ENCODE measurements at regions not wholly inside any gene's neighbourhood (a gene's known extent, or its start where the extent isn't known, plus 50 kb on each side); places are given as distances from the start of the nearest gene placed in this dataset.
"Not testable (repeated sequence)": the region's sequence is repeated elsewhere in the genome, so short reads cannot be mapped to it uniquely, and the experiment has no call there.

DNA sequence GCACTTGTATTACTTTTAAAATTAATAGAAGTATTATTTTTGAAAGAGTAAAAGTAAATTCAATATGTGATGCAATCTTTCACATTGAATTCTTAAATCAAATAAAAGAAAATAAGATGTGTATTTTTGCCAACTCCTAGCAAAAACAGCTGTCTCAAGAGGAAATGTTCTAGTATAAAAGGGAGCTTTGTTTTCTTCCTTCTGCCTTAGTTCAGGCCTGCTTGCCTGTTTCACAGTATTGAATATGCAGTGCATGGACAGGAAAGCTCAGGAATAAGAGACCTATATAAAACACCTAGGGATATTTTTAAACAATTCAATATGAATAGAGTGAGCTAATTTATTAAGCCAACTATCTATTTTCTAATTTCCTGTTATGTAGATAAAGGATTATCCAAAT is 294.8 kb upstream of the G2E3 start:
- DNase-seq (ENCODE audit: low spot score), result no peak

GRCh38 chr14:30266290-30266689 is 292.7 kb upstream of the G2E3 start:
- no peak for DNase-seq (ENCODE audit: low spot score)

DNA sequence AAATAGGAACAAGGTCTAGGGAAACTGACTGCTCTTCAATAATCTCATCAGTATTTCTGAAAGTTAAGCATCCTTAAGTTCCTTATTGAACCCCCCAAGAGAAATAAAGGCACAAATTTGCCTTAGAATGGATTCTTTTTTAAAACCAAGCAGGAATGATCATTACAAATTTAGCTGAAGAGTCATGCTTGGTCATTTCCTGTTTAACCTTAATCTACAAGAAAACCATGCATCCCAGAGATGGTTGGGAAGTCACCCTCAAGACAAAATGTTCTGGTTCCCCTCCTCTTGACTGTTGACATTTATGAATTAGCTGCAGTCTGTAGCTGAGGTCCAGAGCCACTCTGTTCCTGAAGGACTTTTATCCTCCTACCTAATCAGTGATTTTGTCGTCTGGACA is 291.8 kb upstream of the G2E3 start:
- DNase-seq (ENCODE audit: low spot score), result no peak

- DNase-seq (ENCODE audit: low spot score), result peak; percentile 43
Observed at GRCh38 chr14:30270200-30271161, 288.5 kb upstream of the G2E3 start.

DNA sequence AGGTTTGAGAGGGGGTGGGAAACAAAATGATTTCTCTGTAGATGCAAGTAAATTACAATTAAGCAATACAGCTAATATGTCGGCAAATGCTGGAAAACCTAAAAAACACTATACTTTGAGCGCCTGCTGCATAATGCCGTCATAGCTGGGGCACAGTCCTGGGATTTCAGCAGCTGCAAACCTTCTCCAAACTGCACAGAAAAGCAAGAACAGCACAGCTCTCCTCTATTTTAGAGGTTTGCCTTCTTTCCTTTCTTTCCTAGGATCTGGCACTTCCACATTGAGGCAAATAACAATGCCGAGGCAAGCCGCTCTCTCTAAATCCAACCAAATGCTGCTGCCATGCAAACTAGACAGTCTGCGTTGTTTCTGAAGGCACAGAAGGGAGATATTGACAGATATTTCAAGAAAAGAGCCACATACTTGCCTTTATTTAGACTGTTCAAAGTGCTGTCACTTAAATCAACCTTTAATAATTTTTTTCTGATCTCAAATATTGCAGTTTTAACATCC is 287.1 kb upstream of the G2E3 start:
- DNase-seq (ENCODE audit: low spot score), result no peak

GRCh38 chr14:30272848-30273832 is 285.8 kb upstream of the G2E3 start:
- DNase-seq (ENCODE audit: low spot score), result no peak

DNA sequence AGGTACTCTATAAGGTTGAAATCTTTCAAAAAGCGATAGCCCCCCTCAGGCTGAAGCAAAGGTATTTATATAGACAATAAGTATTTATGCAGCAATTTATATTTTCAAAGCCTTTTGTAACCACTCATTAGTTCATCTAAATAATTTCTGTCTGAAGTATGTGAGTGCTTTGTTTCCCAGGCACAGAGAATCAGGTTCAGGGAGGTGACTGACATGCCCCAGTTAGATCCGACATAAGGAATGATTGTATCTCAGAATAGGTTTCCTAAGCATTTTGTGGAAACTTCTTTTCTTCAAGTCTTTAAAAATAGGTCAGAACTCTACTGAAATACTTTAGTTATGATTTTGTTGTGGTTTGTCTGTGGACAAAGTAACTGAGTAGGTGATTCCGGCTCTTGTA is 283.4 kb upstream of the G2E3 start:
- DNase-seq (ENCODE audit: low spot score), result no peak

DNA sequence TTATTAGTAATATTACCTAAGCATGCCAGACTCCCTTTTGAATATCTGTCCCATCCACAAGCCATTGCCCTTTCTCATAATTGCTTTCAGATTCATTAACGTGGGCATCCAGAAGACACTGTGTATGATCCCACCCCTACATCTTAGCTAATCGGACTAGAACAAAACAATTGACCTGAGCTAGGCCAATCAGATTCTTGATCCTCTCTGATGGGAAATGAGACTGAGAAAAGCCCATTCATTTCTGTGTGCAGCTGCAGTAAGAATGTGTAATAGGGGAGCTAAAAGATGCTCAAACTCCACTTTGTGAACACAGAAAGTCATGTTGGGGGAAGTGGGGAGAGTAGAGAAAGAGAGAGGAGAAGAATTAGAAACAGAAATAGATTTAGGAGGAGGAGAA is 281.7 kb upstream of the G2E3 start:
- no peak for DNase-seq (ENCODE audit: low spot score)

DNA sequence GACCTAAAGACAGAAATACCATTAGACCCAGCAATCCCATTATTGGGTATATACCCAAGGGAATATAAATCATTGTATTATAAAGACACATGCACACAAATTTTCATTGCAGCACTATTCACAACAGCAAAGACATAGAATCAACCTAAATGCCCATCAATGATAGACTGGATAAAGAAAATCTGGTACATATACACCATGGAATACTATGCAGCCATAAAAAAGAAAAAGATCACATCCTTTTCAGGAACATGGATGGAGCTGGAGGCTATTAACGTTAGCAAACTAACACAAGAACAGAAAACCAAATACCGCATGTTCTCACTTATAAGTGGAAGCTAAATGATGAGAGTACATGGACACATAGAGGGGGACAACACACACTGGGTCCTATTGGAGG is 280.1 kb upstream of the G2E3 start:
- DNase-seq (ENCODE audit: low spot score), result not testable (repeated sequence)

- DNase-seq (ENCODE audit: low spot score), result no peak
Observed at GRCh38 chr14:30283822-30284446, 275.0 kb upstream of the G2E3 start.

DNA sequence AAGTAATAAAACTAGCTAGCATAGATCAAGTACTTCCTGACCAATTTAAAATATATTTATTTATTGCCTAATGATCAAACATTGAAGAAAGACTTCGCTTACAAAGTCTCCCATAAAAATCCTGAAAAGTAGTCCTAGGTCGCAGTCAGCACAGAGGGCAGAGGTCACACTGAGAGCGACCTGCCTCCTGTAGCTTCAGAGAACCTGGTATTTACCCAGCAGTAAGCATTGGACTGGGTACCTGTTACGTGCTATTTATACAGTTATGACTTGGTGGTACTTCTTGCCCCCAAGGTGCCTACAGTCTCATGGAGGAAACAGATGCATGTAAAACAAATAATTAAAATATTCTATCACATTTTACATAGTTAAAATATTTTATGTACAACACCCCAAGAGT is 274.1 kb upstream of the G2E3 start:
- no peak for DNase-seq (ENCODE audit: low spot score)

GRCh38 chr14:30287579-30288445 is 271.1 kb upstream of the G2E3 start:
- DNase-seq (ENCODE audit: low spot score), result no peak

DNA sequence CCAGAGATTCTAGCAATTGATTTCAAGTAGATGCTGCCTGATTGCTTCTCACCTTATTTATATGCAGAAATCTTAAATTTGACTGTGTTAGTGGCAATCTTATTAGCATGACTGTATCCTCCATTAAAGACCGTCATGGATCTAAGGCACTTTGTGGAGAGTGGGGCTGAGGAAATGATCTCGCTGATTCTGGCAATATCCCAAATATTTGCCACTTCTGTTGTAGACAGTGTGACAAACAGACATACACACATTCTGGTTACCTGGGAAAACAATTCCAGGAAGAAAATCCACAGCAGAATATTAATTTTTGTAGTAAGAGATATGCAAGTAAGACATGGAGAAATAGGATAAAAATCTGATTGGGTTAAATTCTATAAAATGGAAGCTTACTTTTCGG is 269.0 kb upstream of the G2E3 start:
- no peak for DNase-seq (ENCODE audit: low spot score)

GRCh38 chr14:30291216-30291615 is 267.7 kb upstream of the G2E3 start:
- no peak for DNase-seq (ENCODE audit: low spot score)

DNA sequence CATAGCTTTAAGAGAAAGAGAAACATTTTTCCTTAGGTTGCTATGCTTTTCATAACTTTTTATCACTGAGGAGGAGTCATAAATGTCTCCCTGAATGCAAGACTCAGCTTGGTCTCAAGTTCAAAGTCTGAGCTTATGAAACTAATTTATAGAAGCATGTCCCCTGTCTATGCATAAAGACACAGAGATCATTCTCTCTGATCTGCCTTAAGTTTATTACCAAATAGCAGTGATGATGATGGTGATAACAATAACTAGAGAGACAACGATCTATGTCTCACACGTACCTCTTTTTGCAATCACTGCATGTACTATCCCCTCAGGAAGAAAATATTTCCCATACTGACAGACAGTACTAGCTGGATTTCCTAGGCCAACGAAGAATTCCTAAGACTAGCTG is 266.4 kb upstream of the G2E3 start:
- no peak for DNase-seq (ENCODE audit: low spot score)

GRCh38 chr14:30295980-30296379 is 263.0 kb upstream of the G2E3 start:
- no peak for DNase-seq (ENCODE audit: low spot score)

DNA sequence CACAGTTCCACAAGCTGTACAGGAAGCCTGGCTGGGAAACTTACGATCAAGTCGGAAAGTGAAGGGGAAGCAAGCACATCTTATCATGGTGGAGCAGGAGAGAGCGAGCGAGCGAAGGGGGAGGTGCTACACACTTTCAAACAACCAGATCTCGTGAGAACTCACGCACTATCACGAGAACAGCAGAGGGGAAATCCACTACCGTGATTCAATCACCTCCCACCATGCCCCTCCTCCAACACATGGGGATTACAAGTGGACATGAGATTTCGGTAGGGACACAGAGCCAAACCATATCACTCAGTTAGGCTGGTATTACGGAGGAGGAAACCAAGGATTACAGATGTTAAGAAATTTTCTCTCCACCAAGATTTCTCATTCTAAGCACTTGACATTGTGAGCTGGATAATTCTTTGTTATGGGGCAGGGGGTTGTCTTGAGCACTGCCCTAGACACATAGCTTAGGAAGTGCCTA is 262.0 kb upstream of the G2E3 start:
- no peak for DNase-seq (ENCODE audit: low spot score)

DNA sequence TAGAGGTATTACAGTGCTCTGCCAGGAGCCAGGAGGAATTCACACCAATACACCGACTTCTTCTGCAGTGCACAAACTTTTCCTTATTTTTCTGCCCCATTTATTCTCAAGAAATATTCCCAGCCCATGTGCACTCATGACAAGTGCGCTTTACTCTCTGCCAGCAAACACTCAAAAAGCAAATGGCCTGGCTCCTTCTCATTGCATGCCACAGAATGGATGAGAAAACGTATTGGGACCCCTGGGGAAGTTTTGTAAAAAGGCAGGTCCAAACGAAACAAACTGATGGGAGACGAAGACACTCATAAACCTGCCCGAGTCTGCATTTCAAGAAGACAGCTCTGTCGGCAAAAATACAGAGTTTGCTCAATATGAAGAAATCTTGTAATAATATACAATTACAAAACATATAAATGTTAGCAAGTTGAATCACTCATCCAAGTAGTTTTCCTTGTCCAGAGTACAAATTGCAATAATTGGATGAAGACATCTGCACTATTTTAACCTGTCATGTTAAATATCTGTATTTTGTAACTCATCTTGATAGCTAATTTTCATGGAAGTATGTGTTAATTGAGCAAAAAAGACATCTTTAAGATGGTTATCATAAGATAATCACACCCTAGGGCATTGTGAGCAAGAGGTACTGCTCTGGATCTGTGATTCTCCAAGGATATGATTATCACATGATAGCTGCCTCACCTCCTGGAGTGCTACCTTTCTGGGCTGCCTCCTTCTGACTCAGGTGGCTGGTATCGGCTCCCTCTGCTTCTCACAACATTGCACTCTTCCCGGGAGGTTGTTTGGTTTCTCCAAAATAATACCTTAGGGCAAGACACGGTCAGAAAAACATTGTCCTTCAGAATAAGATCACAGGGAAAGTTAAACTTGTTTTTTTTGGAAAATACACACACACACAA is 260.8 kb upstream of the G2E3 start:
- no peak for DNase-seq (ENCODE audit: low spot score)

DNA sequence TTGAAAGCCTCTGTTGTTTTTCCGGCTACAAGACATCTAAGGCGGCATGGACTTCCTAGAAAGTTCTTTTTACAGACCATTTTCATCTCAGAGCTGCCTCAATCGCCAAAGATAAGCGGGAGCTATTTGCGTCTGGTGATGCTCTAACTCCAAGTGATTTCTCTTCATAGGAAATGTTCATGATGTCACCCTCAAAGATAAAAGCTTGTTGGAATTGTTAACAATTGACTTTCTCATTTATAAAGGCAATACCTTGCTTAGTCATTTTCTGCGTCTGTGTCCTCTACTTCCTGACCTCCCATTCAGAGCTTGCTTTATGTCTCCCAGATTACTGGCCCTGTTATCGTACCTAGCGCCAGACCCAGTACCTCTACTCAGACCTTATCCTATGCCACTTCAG is 259.0 kb upstream of the G2E3 start:
- no peak for DNase-seq (ENCODE audit: low spot score)

- DNase-seq (ENCODE audit: low spot score), result no peak
Observed at GRCh38 chr14:30303350-30303749, 255.6 kb upstream of the G2E3 start.

Data from CD4-positive, alpha-beta T cell treated with Interleukin-2 at 100 ng/mL for 4 hours (primary cell).